DND-41 (cell line): ENCODE measurements at regions not wholly inside any gene's neighbourhood (a gene's known extent, or its start where the extent isn't known, plus 50 kb on each side); places are given as distances from the start of the nearest gene placed in this dataset.

Experiments
- ATAC-seq: fragments of 200-7000 bp; cut with Tn5 transposase; 3 replicates; pipeline ENCODE4 v1.9.1; 2021; ENCODE audit warnings: low read depth; ENCODE audit not compliant: insufficient read depth
- DNase-seq: peaks from one replicate; pipeline ENCODE4 v3.0.0-alpha.2; 2020
- H2AFZ ChIP-seq: 2 replicates; pipeline ENCODE4 v1.6.0; 2012; ENCODE audit warnings: low read depth, low read length
- H3K27ac ChIP-seq: 2 replicates; pipeline ENCODE4 v1.5.1; 2012; ENCODE audit warnings: low read length, inconsistent platforms
- H3K27me3 ChIP-seq: fragments of 200-600 bp; sonication (generic); 2 replicates; pipeline ENCODE4 v1.6.0; 2012; ENCODE audit warnings: low read length, mild to moderate bottlenecking, inconsistent platforms; ENCODE audit not compliant: insufficient read depth, poor library complexity
- H3K36me3 ChIP-seq: 2 replicates; pipeline ENCODE4 v1.5.1; 2012; ENCODE audit warnings: low read length, inconsistent platforms; ENCODE audit not compliant: insufficient read depth
- H3K4me1 ChIP-seq: 2 replicates; pipeline ENCODE4 v1.5.1; 2012; ENCODE audit warnings: mild to moderate bottlenecking, low read length; ENCODE audit not compliant: insufficient read depth
- H3K4me2 ChIP-seq: 2 replicates; pipeline ENCODE4 v1.6.0; 2012; ENCODE audit warnings: mild to moderate bottlenecking, moderate library complexity, low read length, inconsistent platforms; ENCODE audit not compliant: insufficient read depth
- H3K4me3 ChIP-seq, 2 experiments: fragments of 200-600 bp in 1 of 2; shearing (Covaris generic) in 1 of 2; 2 replicates each; pipeline ENCODE4 v1.5.1; 2012 to 2016; ENCODE audit warnings: inconsistent platforms in 2 of 2, low read length in 2 of 2, mild to moderate bottlenecking in 2 of 2, low read depth in 1 of 2, moderate library complexity in 1 of 2
- H3K79me2 ChIP-seq: 2 replicates; pipeline ENCODE4 v1.6.0; 2012; ENCODE audit warnings: low read length, inconsistent platforms; ENCODE audit not compliant: insufficient read depth
- H3K9ac ChIP-seq: 2 replicates; pipeline ENCODE4 v1.6.0; 2012; ENCODE audit warnings: low read depth, mild to moderate bottlenecking, inconsistent platforms, low read length, moderate library complexity
- H3K9me3 ChIP-seq: 2 replicates; pipeline ENCODE4 v1.5.1; 2012; ENCODE audit warnings: low read length, moderate library complexity, mild to moderate bottlenecking, inconsistent platforms; ENCODE audit not compliant: insufficient read depth, severe bottlenecking
- H4K20me1 ChIP-seq: 2 replicates; pipeline ENCODE4 v1.6.0; 2012; ENCODE audit warnings: low read length; ENCODE audit not compliant: insufficient read depth
- CTCF ChIP-seq: IDR thresholded peaks from 2 replicates; pipeline ENCODE4 v1.5.1; 2012; ENCODE audit warnings: borderline replicate concordance, low read length, moderate library complexity, mild to moderate bottlenecking; ENCODE audit not compliant: poor library complexity, severe bottlenecking; ENCODE audit errors: extremely low read depth
- EZH2 ChIP-seq: IDR thresholded peaks from 3 replicates; pipeline ENCODE4 v1.6.1; 2012; ENCODE audit warnings: borderline replicate concordance, low read depth, mild to moderate bottlenecking, moderate library complexity, low read length, inconsistent platforms; ENCODE audit not compliant: severe bottlenecking

- DNase-seq (no peak), ATAC-seq (no peak)
- TF ChIP-seq CTCF: no peak
- no peak for TF ChIP-seq EZH2
- Histone ChIP-seq H3K9ac (no peak overlapping the region), H3K4me2 (no peak overlapping the region), H2AFZ (no peak overlapping the region), H3K4me1 (no peaks in the 10 kb centered on the region), H3K27me3 (peaks cover 14% of the 10 kb centered on the region), H3K9me3 (no peaks in the 10 kb centered on the region), H4K20me1 (no peaks in the 10 kb centered on the region; the same call in 1 of the 2 replicates), H3K36me3 (no peaks in the 10 kb centered on the region), H3K27ac (no peak overlapping the region), H3K4me3 (no peak overlapping the region), H3K79me2 (no peaks in the 10 kb centered on the region)
These were observed 83.7 kb upstream of the OBI1 start for GRCh38 chr13:78742659-78743058.

GRCh38 chr13:78736142-78736541 lies 77.2 kb upstream of the OBI1 start:
- H3K9me3 ChIP-seq: no peaks in the 10 kb centered on the region
- no peaks in the 10 kb centered on the region for H4K20me1 ChIP-seq
- no peaks in the 10 kb centered on the region for H3K79me2 ChIP-seq
- H3K9ac ChIP-seq: no peak overlapping the region
- DNase-seq (no peak), ATAC-seq (no peak)
- H2AFZ ChIP-seq: no peak overlapping the region
- H3K27me3 ChIP-seq: no peaks in the 10 kb centered on the region
- no peak overlapping the region for H3K4me3 ChIP-seq
- no peak overlapping the region for H3K4me2 ChIP-seq
- no peaks in the 10 kb centered on the region for H3K4me1 ChIP-seq
- H3K27ac ChIP-seq: no peak overlapping the region
- TF ChIP-seq EZH2: no peak
- TF ChIP-seq CTCF: no peak
- no peaks in the 10 kb centered on the region for H3K36me3 ChIP-seq

GRCh38 chr13:78732445-78733017 lies 73.6 kb upstream of the OBI1 start:
- TF ChIP-seq CTCF (no peak), EZH2 (no peak)
- DNase-seq: no peak
- no peak overlapping the region for H2AFZ ChIP-seq
- H3K9me3 ChIP-seq: no peaks in the 10 kb centered on the region
- H3K36me3 ChIP-seq: no peaks in the 10 kb centered on the region
- ATAC-seq: no peak
- H4K20me1 ChIP-seq: no peaks in the 10 kb centered on the region
- no peaks in the 10 kb centered on the region for H3K27me3 ChIP-seq
- no peak overlapping the region for H3K9ac ChIP-seq
- no peak overlapping the region for H3K27ac ChIP-seq
- no peaks in the 10 kb centered on the region for H3K79me2 ChIP-seq
- H3K4me1 ChIP-seq: no peaks in the 10 kb centered on the region
- H3K4me3 ChIP-seq: no peak overlapping the region
- H3K4me2 ChIP-seq: no peak overlapping the region

GRCh38 chr13:78722700-78723099 lies 63.7 kb upstream of the OBI1 start:
- Histone ChIP-seq H3K4me1 (no peaks in the 10 kb centered on the region), H3K27ac (no peak overlapping the region), H3K4me3 (no peak overlapping the region), H4K20me1 (no peaks in the 10 kb centered on the region), H2AFZ (no peak overlapping the region), H3K79me2 (no peaks in the 10 kb centered on the region), H3K4me2 (no peak overlapping the region), H3K9me3 (no peaks in the 10 kb centered on the region), H3K9ac (no peak overlapping the region), H3K27me3 (peaks cover 11% of the 10 kb centered on the region), H3K36me3 (no peaks in the 10 kb centered on the region)
- DNase-seq: no peak
- TF ChIP-seq CTCF (no peak), EZH2 (no peak)
- ATAC-seq: no peak
